HFFc6 (cell line): ENCODE measurements at regions not wholly inside any gene's neighbourhood (a gene's known extent, or its start where the extent isn't known, plus 50 kb on each side); places are given as distances from the start of the nearest gene placed in this dataset.

Experiments
- DNase-seq: peaks from one replicate; pipeline ENCODE4 v3.0.0-alpha.2; 2018
- H3K27ac Mint-ChIP-seq: 2 replicates; pipeline ENCODE4 v1.8.0; 2020; ENCODE audit warnings: mild to moderate bottlenecking, mixed read lengths
- H3K27me3 Mint-ChIP-seq: 2 replicates; pipeline ENCODE4 v1.8.0; 2021; ENCODE audit warnings: mild to moderate bottlenecking, moderate library complexity, mixed read lengths; ENCODE audit not compliant: insufficient read depth
- H3K36me3 Mint-ChIP-seq: 2 replicates; pipeline ENCODE4 v1.8.0; 2021; ENCODE audit warnings: low read depth, mixed read lengths
- H3K4me1 Mint-ChIP-seq: 2 replicates; pipeline ENCODE4 v1.8.0; 2020; ENCODE audit warnings: low read depth, mixed read lengths
- H3K4me3 Mint-ChIP-seq: 2 replicates; pipeline ENCODE4 v1.8.0; 2020; ENCODE audit warnings: mild to moderate bottlenecking, moderate library complexity, mixed read lengths
- H3K9me3 Mint-ChIP-seq: 2 replicates; pipeline ENCODE4 v1.8.0; 2020; ENCODE audit warnings: mild to moderate bottlenecking, mixed read lengths
- CTCF ChIP-seq: fragments of 200-600 bp; sonication (generic); IDR thresholded peaks from 2 replicates; pipeline ENCODE4 v1.5.0; 2021; ENCODE audit warnings: antibody characterized with exemption, mild to moderate bottlenecking

GRCh38 chr4:60116592-60116991, 1083.5 kb upstream of the ADGRL3 start:
- H3K4me1 Mint-ChIP-seq: no peaks in the 10 kb centered on the region
- no peak overlapping the region for H3K4me3 Mint-ChIP-seq
- H3K9me3 Mint-ChIP-seq: peaks cover 11% of the 10 kb centered on the region; the same call in 1 of the 2 replicates
- TF ChIP-seq CTCF: no peak
- H3K27ac Mint-ChIP-seq: no peak overlapping the region
- no peak for DNase-seq
- H3K36me3 Mint-ChIP-seq: no peaks in the 10 kb centered on the region
- no peaks in the 10 kb centered on the region for H3K27me3 Mint-ChIP-seq

GRCh38 chr4:60117726-60118323, 1082.3 kb upstream of the ADGRL3 start:
- no peaks in the 10 kb centered on the region for H3K4me1 Mint-ChIP-seq
- no peak for DNase-seq
- no peak overlapping the region for H3K4me3 Mint-ChIP-seq
- no peaks in the 10 kb centered on the region for H3K36me3 Mint-ChIP-seq
- H3K9me3 Mint-ChIP-seq: peaks cover 11% of the 10 kb centered on the region; the same call in 1 of the 2 replicates
- H3K27me3 Mint-ChIP-seq: no peaks in the 10 kb centered on the region
- no peak overlapping the region for H3K27ac Mint-ChIP-seq
- TF ChIP-seq CTCF: no peak

- peaks cover 11% of the 10 kb centered on the region; the same call in 1 of the 2 replicates for H3K9me3 Mint-ChIP-seq
Observed at GRCh38 chr4:60122820-60123219, 1077.3 kb upstream of the ADGRL3 start.

GRCh38 chr4:60128888-60129287, 1071.2 kb upstream of the ADGRL3 start:
- TF ChIP-seq CTCF: no peak
- H3K4me1 Mint-ChIP-seq: no peaks in the 10 kb centered on the region
- no peak for DNase-seq
- no peaks in the 10 kb centered on the region for H3K36me3 Mint-ChIP-seq
- no peak overlapping the region for H3K27ac Mint-ChIP-seq
- H3K27me3 Mint-ChIP-seq: no peaks in the 10 kb centered on the region
- no peaks in the 10 kb centered on the region; the same call in 1 of the 2 replicates for H3K9me3 Mint-ChIP-seq
- no peak overlapping the region for H3K4me3 Mint-ChIP-seq

More at GRCh38 chr4:60122820-60123219, 1077.3 kb upstream of the ADGRL3 start:
- Mint-ChIP-seq H3K27me3 (no peaks in the 10 kb centered on the region), H3K4me1 (no peaks in the 10 kb centered on the region), H3K4me3 (no peak overlapping the region), H3K36me3 (no peaks in the 10 kb centered on the region), H3K27ac (no peak overlapping the region)
- TF ChIP-seq CTCF: no peak
- no peak for DNase-seq

GRCh38 chr4:60129740-60130139, 1070.4 kb upstream of the ADGRL3 start:
- TF ChIP-seq CTCF: no peak
- DNase-seq: no peak
- no peaks in the 10 kb centered on the region for H3K27me3 Mint-ChIP-seq
- no peak overlapping the region for H3K4me3 Mint-ChIP-seq
- no peaks in the 10 kb centered on the region; the same call in 1 of the 2 replicates for H3K9me3 Mint-ChIP-seq
- H3K36me3 Mint-ChIP-seq: no peaks in the 10 kb centered on the region
- no peak overlapping the region for H3K27ac Mint-ChIP-seq
- no peaks in the 10 kb centered on the region for H3K4me1 Mint-ChIP-seq
